ENCODE measurements at regions not wholly inside any gene's neighbourhood (a gene's known extent, or its start where the extent isn't known, plus 50 kb on each side); places are given as distances from the start of the nearest gene placed in this dataset.

DNA sequence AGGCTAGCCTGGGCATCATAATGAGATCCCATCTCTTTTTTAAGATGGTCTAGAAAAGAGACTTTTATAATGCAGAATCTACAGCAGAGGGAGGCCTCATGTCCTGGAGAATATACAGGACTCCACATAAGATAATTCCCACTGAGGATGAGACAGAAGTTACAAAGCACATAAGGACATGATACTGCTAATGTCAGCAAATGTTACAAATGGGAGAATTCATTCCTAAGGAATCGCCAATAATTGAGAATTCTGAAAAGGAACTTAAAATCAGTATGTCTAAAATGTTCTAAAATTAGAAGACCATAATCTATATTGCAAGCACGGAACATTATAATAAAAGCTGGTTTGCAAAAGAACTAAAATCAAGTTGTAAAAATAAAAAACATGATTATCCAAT lies 131.6 kb upstream of the PKDCC start:
- TF ChIP-seq POLR2AphosphoS5 (IDR thresholded peaks at IDR 0.05; ENCODE audit: low read depth, low read length) (no peak), TAF1 (IDR thresholded peaks at IDR 0.05; ENCODE audit: low read depth, low read length) (no peak), POLR2A (IDR thresholded peaks at IDR 0.05; ENCODE audit: low read depth, low read length) (no peak), POU2F2 (IDR thresholded peaks at IDR 0.05; ENCODE audit: low read depth, low read length) (no peak), PAX5 (IDR thresholded peaks at IDR 0.05; ENCODE audit: insufficient read depth, low read length, severe bottlenecking) (no peak), SPI1 (IDR thresholded peaks at IDR 0.05; ENCODE audit: low read depth, low read length) (no peak)
